Fibroblast of lung (primary cell): ENCODE measurements at regions not wholly inside any gene's neighbourhood (a gene's known extent, or its start where the extent isn't known, plus 50 kb on each side); places are given as distances from the start of the nearest gene placed in this dataset.

ENCODE experiments used
- DNase-seq, 2 donors: peaks; one replicate each; pipeline versions ENCODE4 v3.0.0 to v3.0.0-alpha.2; 2010; ENCODE audit warnings: low read depth in 2 of 2
- H2AFZ ChIP-seq: 2 replicates; pipeline ENCODE4 v1.5.1; 2012; ENCODE audit warnings: low read length, control low read depth, inconsistent platforms
- H3K27ac ChIP-seq: 2 replicates; pipeline ENCODE4 v1.5.1; 2011; ENCODE audit warnings: low read length, control low read depth; ENCODE audit not compliant: insufficient read depth
- H3K27me3 ChIP-seq: 2 replicates; pipeline ENCODE4 v1.5.1; 2011; ENCODE audit warnings: mild to moderate bottlenecking, low read length; ENCODE audit not compliant: control insufficient read depth, insufficient read depth
- H3K36me3 ChIP-seq: 2 replicates; pipeline ENCODE4 v1.5.1; 2011; ENCODE audit warnings: low read length; ENCODE audit not compliant: control insufficient read depth, insufficient read depth
- H3K4me1 ChIP-seq: 2 replicates; pipeline ENCODE4 v1.5.1; 2011; ENCODE audit warnings: low read length; ENCODE audit not compliant: control insufficient read depth, insufficient read depth; ENCODE audit errors: extremely low read depth
- H3K4me2 ChIP-seq: 2 replicates; pipeline ENCODE4 v1.5.1; 2011; ENCODE audit warnings: low read length, control low read depth; ENCODE audit not compliant: insufficient read depth; ENCODE audit errors: extremely low read depth
- H3K4me3 ChIP-seq, 4 experiments: fragments of 200-600 bp in 1 of 4; sonication (generic) in 1 of 4; replicated peaks in 1 of 4; 2 replicates each; pipeline ENCODE4 v1.5.1; 2011 to 2016; ENCODE audit warnings: low read length in 4 of 4, low read depth in 3 of 4, mild to moderate bottlenecking in 3 of 4, control low read depth in 2 of 4, inconsistent platforms in 1 of 4, mixed read lengths in 1 of 4; ENCODE audit not compliant: insufficient read depth in 1 of 4; ENCODE audit errors: control extremely low read depth in 1 of 4
- H3K79me2 ChIP-seq: 2 replicates; pipeline ENCODE4 v1.5.1; 2012; ENCODE audit warnings: mild to moderate bottlenecking, low read length, inconsistent platforms; ENCODE audit not compliant: control insufficient read depth, insufficient read depth
- H3K9ac ChIP-seq: 2 replicates; pipeline ENCODE4 v1.5.1; 2011; ENCODE audit warnings: mild to moderate bottlenecking, low read length, control low read depth; ENCODE audit not compliant: insufficient read depth
- H3K9me3 ChIP-seq: 2 replicates; pipeline ENCODE4 v1.5.1; 2012; ENCODE audit warnings: low read depth, low read length; ENCODE audit not compliant: control insufficient read depth, insufficient read depth
- H4K20me1 ChIP-seq: 2 replicates; pipeline ENCODE4 v1.5.1; 2011; ENCODE audit warnings: low read length; ENCODE audit not compliant: control insufficient read depth, insufficient read depth; ENCODE audit errors: extremely low read depth
- CTCF ChIP-seq, 2 donors: IDR thresholded peaks in 1 of 2; conservative IDR thresholded peaks in 1 of 2; 1 replicate in 1 of 2; 2 replicates in 1 of 2; pipeline ENCODE4 v1.5.1; 2011 to 2012; ENCODE audit warnings: low read length in 2 of 2, control low read depth in 1 of 2, inconsistent platforms in 1 of 2, low read depth in 1 of 2, mild to moderate bottlenecking in 1 of 2
- EZH2 ChIP-seq: IDR thresholded peaks from 2 replicates; pipeline ENCODE4 v1.5.1; 2012; ENCODE audit warnings: low read length, control low read depth, mild to moderate bottlenecking; ENCODE audit errors: missing control alignments

- Histone ChIP-seq H3K4me3 (no peak overlapping the region), H3K79me2 (no peaks in the 10 kb centered on the region), H3K27ac (no peak overlapping the region), H3K36me3 (no peaks in the 10 kb centered on the region), H3K4me2 (no peak overlapping the region), H2AFZ (no peak overlapping the region), H3K4me1 (no peaks in the 10 kb centered on the region), H3K27me3 (no peaks in the 10 kb centered on the region), H3K9ac (no peak overlapping the region), H4K20me1 (no peaks in the 10 kb centered on the region), H3K9me3 (no peaks in the 10 kb centered on the region)
- TF ChIP-seq EZH2, result no peak
- TF ChIP-seq CTCF (conservative IDR thresholded peaks at IDR 0.05 in 1 of 2, IDR thresholded peaks at IDR 0.05 in 1 of 2; ENCODE audit: low read depth in 1 of 2, low read length in 2 of 2), result no peak
- DNase-seq, result no peak
Observed at GRCh38 chr17:73867056-73867455, 222.8 kb upstream of the SDK2 start.

- Histone ChIP-seq H3K4me1 (no peaks in the 10 kb centered on the region), H3K27ac (no peak overlapping the region), H3K9ac (no peak overlapping the region), H3K27me3 (no peaks in the 10 kb centered on the region), H3K4me3 (no peak overlapping the region), H4K20me1 (no peaks in the 10 kb centered on the region), H3K36me3 (no peaks in the 10 kb centered on the region), H3K9me3 (no peaks in the 10 kb centered on the region), H2AFZ (no peak overlapping the region), H3K79me2 (no peaks in the 10 kb centered on the region), H3K4me2 (no peak overlapping the region)
- DNase-seq, result no peak
- TF ChIP-seq EZH2 (no peak), CTCF (conservative IDR thresholded peaks at IDR 0.05 in 1 of 2, IDR thresholded peaks at IDR 0.05 in 1 of 2; ENCODE audit: low read depth in 1 of 2, low read length in 2 of 2) (no peak)
Observed at GRCh38 chr17:73870068-73870467, 225.8 kb upstream of the SDK2 start.

- no peaks in the 10 kb centered on the region for H3K27me3 ChIP-seq
- H4K20me1 ChIP-seq, result no peaks in the 10 kb centered on the region
- no peak for TF ChIP-seq CTCF (conservative IDR thresholded peaks at IDR 0.05 in 1 of 2, IDR thresholded peaks at IDR 0.05 in 1 of 2; ENCODE audit: low read depth in 1 of 2, low read length in 2 of 2)
- no peak for TF ChIP-seq EZH2
- H3K36me3 ChIP-seq, result no peaks in the 10 kb centered on the region
- no peak overlapping the region for H3K4me2 ChIP-seq
- H2AFZ ChIP-seq, result no peak overlapping the region
- H3K27ac ChIP-seq, result no peak overlapping the region
- no peak for DNase-seq
- no peaks in the 10 kb centered on the region for H3K79me2 ChIP-seq
- H3K9ac ChIP-seq, result no peak overlapping the region
- H3K4me3 ChIP-seq, result no peak overlapping the region
- H3K4me1 ChIP-seq, result no peaks in the 10 kb centered on the region
- H3K9me3 ChIP-seq, result no peaks in the 10 kb centered on the region
Observed at GRCh38 chr17:73870473-73870872, 226.2 kb upstream of the SDK2 start.
